NCI-H2196 (cell line): ENCODE measurements at regions not wholly inside any gene's neighbourhood (a gene's known extent, or its start where the extent isn't known, plus 50 kb on each side); places are given as distances from the start of the nearest gene placed in this dataset.

ENCODE experiments used
- DNase-seq: peaks from one replicate; lab custom pipeline; 2025; ENCODE audit not compliant: unreplicated experiment; lab: John Stamatoyannopoulos, UW

DNA sequence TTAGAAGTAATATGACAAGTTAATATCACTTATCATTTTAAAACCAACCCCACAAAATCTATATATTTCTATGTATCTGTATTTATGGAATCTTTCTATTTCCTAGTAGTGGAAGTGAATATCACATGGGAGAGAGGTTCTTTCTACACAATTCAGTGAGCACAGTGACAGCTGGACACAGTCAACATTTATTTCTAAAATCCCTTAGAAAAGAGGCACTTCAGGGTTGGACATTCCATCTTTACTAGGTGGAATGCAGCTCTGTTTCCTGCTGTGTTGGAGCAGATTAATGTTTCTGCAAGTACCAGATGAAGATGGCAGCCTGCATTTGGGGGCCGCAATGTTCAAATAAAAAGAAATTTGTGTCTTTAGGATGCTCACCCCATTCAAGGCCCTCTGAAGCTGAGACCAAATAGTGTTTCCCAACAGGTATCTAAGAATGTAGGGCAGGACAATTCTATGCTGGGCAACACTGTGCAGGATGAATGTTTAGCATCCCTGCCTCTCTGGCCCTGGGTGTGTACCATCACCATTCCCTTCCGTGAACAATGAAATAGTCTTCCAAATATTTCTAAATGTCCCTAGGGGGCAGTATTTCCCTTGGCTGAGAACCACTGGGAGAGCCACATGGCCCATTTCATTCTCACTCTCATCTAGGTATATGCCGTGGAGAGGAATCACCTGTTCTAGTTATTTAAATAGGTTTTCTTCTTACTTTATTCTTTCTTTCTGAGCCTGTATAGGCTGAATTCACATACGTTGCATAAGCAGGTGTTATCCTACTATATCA is 394.8 kb downstream of the PRDM2 start:
- DNase-seq = peak; percentile 55

DNA sequence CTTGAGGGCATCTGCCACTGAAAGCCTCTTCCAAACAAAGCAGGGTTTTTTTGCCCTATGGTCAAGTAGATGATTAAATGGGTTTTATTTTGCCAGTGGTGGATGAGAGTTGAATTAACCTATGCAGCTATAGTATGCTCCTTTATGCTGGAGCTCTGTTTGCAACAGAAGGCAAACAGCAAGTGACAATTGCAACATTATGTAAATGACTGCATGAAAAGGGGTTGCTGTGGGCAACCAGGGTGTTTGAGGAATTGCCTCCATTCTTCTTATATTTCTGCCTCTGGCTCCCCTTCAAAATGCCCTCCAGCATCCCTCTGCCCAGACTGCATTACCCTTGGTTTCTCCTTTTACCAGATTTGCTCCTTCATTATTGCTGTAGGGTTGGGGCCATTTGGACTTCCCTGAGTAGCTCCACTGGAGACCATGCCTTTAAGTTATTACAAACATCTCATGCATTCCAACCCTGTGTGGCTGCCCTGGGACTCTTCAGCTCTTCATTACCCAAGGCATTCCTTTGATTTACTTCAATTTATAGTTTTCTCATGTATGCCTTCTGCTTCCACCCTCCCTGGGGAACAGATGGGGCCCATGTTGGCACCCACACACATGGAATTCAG is 398.4 kb downstream of the PRDM2 start:
- DNase-seq = no peak

GRCh38 chr1:14100444-14100843 is 400.5 kb downstream of the PRDM2 start:
- no peak for DNase-seq

DNA sequence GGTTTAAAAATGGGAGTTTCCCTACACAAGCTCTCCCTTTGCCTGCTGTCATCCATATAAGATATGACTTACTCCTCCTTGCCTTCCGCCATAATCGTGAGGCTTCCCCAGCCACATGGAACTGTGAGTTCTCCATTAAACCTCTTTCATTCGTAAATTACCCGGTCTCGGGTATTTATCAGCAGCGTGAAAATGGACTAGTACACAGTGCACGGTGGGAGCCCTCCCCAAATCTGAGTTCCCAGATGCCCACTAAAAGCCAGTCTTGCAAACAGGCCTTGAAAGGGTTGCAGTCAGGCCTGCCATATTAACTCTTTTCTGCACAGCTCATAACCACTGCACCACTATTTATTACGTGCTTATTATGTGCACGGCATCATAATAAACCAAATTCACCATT is 400.9 kb downstream of the PRDM2 start:
- DNase-seq = no peak

DNA sequence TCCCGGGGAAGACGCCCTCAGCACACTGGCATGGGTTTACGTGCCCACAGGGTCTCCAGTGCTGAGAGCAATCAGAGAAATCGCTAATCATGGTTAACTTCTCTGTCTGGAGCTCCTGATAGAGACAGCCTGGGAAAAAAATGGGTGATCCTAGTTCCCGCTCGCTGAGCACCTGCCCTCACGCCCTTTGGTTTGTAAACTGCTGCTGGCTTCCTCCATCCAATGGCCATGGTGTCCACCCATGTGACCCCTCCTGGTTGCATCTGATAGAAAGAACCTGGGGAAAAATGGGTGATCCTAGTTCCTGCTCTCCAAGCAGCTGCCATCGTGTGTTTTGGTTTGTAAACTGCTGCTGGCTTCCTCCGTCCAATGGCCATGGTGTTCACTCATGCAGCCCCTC is 402.2 kb downstream of the PRDM2 start:
- DNase-seq = no peak

DNA sequence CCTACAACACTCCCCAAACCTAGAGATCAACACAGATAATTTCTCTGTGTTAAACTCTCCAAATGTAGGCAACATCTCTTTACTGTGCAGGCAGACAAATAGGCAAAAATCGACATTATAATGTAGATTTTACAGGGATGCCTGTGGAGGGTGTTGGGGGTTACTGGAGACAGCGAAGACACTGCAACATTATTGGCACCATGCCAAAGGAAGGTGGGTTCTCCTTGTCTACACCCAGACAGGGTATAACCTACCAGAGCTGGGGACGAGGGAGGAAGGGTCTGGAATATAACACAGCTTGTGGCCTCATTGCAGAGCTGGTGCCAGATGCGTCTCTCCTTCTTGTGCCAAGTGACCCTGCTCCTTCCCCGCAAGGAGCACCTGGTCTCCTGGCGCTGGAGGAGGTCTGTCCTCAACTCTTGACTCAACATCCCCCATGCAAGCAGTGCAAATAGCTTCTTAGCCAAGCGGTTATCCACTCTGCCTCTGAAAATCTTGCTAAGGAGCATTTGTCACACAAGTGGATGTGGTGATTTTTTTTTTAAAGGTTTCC is 404.0 kb downstream of the PRDM2 start:
- no peak for DNase-seq

GRCh38 chr1:14106126-14106525 is 406.1 kb downstream of the PRDM2 start:
- DNase-seq = no peak

DNA sequence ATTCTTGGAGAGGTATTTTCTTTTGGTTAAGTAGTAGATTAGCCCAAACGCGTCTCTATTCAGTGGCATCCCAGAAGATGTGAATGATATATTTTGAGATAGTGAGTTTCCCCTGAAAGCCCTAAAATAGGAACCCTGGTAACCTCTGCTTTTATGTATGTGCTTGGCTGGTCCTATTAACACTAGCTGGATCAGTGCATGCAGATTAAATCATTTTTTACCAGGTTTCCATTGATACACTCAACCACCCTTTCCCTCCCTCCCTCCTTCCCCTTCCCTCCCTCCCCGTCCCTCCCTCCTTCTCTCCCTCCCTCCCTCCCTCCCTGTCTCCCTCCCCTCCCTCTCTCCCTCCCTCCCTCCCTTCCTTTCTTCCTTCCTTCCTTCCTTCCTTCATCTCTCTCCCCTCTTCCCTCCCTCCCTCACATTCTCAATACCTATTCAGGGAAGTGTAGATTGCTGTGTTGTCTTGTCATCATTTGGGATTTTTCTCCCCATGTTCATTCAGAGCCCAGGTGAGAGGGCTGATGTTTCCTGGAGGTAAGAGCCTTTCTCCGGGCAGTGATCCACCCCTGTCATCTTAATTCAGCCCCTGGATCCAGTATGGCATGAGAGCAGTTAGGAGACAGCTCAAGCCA is 406.8 kb downstream of the PRDM2 start:
- DNase-seq = no peak

GRCh38 chr1:14108356-14109275 is 408.6 kb downstream of the PRDM2 start:
- peak; percentile 83 for DNase-seq

DNA sequence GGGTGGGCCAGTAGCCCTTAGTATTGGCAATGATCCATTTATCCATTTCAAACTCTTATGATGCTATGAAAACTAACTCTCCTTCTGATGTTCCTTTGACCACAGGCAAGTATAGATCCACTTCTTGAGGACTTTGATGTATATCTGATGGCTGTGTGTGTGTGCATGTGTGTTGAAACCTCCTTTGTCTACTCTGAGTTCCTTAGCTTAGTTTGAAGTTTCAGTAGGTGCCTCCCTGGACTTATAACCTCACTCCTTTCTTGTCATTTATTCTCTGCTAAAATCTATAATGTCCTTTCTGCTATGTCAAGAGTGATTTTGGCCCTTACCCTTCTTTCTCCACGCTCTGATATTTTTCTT is 409.3 kb downstream of the PRDM2 start:
- DNase-seq = no peak

DNA sequence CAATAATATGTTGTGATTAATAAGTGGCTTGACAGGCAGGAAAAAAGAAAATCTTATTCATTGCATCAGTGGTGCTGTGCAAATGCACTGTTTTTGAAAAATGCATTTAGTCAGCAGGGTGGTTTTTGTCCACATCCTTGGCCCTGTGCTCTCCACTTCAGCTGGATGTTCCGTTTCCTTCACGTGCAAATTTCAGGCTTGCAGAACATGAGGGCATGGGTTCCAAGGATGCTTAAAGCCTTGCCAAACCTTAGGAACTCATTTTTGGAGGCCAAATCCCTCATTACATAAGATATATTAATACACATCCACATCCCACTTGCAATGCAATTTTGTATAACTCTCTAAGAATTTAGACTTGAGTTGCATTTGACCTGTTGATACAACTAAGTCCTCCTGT is 410.1 kb downstream of the PRDM2 start:
- DNase-seq = no peak

GRCh38 chr1:14111121-14111520 is 411.1 kb downstream of the PRDM2 start:
- no peak for DNase-seq

DNA sequence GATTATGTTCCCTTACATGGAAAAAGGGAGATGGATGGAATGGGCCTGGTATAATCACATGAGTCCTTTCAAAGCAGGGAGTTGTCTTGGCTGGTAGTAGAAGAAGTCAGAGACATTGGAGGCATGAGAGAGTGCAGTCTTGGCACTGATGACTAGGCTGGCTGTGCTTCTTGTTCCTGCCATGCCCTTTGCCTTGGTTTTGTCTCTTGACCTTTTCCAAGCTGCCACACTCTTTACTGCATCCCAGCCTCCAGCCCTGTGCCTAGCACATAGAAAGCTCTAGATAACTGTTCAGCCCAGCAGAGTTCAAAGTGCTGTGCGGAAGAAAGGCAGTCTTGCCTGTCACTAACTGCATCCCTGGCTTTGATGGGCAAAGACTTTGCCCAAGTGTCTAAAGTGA is 412.6 kb downstream of the PRDM2 start:
- no peak for DNase-seq

- no peak for DNase-seq
Observed at GRCh38 chr1:14113271-14113670, 413.3 kb downstream of the PRDM2 start.

DNA sequence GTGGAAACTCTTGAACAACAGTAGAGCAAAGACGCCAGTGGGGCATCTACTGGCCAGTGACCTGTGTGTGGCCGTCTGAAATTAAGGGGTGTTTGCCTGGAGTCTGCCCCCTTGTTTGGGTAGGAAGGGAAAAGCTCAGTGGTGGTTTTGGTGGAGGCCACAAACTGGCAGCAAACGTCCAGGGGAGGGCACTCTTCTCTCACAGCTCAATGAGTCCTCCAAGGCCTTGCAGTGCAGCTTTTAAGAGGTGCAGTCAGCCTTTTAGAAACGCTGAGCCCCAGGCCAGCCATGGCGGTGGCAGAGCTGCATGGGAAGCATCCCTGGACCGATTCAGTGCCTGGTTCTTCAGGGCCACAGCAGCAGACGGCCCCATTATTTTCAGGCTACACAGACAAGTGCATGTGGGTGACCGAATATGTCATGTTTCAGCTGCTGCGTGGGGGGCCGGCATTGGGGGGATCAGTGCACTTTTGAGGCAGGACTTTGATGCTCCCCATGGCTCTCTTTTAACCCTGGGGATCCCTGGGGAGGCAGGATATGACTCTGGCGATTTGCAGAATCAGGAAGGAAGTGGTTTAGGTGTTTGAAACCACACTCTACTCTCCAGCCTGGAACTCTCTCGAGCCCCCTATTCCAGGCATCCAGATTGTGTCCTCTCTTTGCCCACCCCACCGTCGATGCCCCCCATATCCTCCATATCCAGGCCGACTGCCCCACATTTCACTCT is 414.0 kb downstream of the PRDM2 start:
- peak; percentile 67 for DNase-seq

- no peak for DNase-seq
Observed at GRCh38 chr1:14115976-14116375, 416.0 kb downstream of the PRDM2 start.

DNA sequence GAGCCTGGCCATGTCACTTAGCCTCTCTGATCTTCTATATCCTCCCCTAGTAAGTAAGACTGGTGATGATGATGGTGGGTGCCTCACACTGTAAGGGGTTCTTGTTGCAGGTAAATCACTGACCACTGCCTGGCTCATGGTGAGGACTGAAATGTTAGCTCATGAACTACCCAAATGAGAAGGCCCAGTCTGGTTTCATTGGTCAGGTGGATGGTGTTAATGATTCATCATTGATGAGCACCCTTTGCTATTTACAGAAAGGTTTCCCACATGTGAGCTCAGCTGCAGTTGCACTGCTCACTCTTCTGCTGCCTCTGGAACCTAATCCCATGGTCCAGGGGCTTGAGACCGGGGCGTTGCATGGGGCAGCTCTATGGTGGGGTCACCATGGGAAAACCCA is 417.7 kb downstream of the PRDM2 start:
- no peak for DNase-seq

DNA sequence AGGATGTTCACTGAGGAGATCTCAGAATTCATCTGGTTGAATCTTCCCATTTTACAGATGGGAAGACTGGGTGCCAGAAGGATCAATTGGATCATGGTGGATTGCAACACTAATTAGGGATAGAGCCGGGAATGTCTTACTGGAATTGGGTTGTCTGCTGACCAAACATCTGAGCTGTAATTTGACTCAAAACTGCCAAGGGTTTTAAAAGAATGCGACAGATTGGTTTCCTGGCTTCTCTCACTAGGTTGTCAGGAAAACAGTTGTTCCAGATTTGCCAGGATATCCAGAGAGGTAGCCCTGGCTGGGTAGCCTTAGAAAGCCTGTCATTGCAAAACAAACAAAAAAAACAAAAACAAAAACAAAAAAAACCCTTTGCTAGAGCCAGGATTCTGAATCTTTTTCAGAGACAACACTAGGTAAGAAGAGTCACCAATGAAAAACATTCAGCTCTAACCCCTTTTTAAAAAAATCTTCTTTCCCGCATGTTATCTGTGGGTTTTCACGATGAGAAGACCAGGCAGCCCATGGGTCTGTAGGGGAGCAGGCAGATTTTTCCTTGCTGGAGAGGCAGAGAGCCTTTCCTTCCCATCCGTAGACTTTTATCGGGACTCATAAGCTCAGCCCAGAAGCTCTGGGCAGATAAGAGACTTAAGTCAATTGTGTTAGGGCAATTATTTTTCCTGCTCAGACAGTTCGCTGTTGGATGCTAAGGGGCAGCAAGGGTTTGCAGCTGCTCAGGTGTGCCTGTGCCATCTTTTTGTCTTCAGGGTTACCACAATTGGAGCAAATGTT is 418.9 kb downstream of the PRDM2 start:
- no peak for DNase-seq

- no peak for DNase-seq
Observed at GRCh38 chr1:14120895-14121294, 420.9 kb downstream of the PRDM2 start.

- no peak for DNase-seq
Observed at GRCh38 chr1:14128096-14128495, 428.1 kb downstream of the PRDM2 start.
